Activated gamma-delta T cell treated with Interleukin-2 at 50 U/mL for 16 hours (primary cell): ENCODE measurements at regions not wholly inside any gene's neighbourhood (a gene's known extent, or its start where the extent isn't known, plus 50 kb on each side); places are given as distances from the start of the nearest gene placed in this dataset.
"Not testable (repeated sequence)": the region's sequence is repeated elsewhere in the genome, so short reads cannot be mapped to it uniquely, and the experiment has no call there.

Source experiments
- DNase-seq: peaks from one replicate; pipeline ENCODE4 v3.0.0-alpha.2; 2020

DNA sequence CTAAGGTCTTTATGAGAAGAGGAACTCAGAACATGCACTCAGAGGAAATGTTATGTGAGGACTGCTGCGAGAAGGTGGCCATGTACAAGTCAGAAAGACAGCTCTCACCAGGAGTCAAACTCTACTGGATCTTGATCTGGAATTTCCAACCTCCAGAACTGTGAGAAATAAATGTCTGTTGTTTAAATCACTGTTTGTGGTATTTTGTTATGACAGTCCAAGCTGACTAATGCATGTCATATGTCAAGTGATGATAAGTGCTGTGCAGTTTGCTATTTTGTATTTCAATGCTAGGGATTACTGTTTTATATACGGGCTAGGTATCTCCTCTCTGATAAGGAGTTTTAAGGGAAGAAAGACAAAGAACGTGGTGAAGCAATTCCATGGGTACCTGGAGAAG is 162.3 kb downstream of the CPEB2 start:
- no peak for DNase-seq

- no peak for DNase-seq
Measured at GRCh38 chr4:15167743-15168142, 165.5 kb downstream of the CPEB2 start.

- DNase-seq, result no peak
Measured at GRCh38 chr4:15168759-15169158, 166.5 kb downstream of the CPEB2 start.

GRCh38 chr4:15171725-15172124 is 169.4 kb downstream of the CPEB2 start:
- DNase-seq, result no peak

DNA sequence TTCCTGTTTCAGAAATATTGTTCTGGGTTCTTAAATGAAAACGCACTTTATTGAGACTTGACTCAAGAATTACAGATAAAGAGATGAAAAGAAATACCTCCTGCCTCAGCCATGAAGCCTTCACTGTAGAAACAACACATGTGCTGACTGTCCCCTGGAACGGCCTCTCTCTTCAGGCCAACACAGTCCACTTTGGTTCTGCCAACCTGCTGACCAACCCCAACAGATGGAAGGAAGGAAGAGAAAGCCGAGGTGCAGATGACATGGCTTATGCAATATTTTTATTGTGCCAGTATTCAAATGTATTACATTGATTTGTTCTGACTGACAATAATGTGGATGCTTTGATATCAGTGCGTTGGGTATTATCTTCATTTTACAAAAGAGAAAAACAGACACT is 171.0 kb downstream of the CPEB2 start:
- no peak for DNase-seq

DNA sequence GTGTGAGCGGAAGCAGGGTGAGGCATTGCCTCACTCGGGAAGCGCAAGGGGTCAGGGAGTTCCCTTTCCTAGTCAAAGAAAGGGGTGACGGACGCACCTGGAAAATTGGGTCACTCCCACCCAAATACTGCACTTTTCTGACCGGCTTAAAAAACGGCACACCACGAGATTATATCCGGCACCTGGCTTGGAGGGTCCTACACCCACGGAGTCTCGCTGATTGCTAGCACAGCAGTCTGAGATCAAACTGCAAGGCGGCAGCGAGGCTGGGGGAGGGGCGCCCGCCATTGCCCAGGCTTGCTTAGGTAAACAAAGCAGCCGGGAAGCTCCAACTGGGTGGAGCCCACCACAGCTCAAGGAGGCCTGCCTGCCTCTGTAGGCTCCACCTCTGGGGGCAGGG is 171.9 kb downstream of the CPEB2 start:
- not testable (repeated sequence) for DNase-seq

DNA sequence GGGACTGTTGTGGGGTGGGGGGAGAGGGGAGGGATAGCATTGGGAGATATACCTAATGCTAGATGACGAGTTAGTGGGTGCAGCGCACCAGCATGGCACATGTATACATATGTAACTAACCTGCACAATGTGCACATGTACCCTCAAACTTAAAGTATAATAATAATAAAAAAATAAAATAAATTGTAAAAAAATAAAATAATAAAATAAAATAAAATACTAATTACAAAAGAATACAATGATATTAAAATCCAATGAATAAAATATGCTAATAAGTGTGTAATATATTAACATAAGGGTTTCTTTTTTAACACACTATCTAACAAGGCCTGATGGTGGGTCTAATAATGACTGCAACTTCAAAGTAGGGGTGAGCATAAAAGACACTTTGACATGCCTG is 177.6 kb downstream of the CPEB2 start:
- DNase-seq, result not testable (repeated sequence)

DNA sequence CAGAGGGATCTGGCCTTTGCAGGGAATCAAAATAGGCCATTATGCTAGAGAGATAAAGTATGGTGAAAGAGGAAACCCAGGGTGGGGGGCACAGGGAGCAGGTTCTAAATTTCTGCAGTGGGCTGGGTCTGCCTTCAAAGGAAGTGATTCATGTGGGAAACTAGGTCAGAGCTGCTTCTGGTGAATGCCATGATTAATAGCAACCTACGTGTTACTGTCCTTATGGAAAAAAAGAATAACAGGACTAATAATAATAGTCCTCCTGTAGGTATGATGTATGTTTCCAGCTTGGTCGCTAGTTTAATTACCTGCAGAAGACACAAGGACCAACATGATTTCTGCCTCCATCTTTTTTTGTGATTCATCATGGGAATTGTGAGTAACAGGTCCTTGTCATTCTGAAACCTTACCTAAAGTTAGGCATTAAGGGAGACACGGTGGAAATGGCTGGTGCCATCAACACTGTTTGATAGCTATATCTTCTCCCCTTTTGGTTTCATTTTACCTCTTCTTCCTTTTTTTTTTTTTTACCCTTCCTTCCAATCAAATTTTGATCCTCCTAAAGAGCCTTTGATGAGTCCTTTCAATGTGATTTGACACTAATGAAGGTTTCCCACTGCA is 180.4 kb downstream of the CPEB2 start:
- DNase-seq, result no peak

DNA sequence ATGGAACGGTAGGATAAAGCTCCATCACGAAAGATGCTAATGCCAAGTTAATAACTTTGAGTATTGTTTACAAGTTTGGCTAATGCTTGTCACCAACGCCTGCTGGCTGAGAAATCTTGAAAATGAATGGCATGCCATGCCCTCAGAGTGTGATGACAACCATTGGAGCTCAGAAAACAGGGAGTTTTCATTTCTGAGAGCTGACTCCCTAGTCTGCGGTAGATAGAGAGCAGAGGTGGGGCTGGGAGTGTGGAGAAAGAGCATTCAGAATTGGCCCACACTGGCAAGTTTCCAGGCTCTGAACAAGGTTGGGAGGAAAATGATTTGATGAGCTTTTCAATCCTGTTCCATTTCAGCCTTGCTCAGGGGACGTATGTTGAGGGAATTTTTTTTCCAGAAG is 183.9 kb downstream of the CPEB2 start:
- no peak for DNase-seq

DNA sequence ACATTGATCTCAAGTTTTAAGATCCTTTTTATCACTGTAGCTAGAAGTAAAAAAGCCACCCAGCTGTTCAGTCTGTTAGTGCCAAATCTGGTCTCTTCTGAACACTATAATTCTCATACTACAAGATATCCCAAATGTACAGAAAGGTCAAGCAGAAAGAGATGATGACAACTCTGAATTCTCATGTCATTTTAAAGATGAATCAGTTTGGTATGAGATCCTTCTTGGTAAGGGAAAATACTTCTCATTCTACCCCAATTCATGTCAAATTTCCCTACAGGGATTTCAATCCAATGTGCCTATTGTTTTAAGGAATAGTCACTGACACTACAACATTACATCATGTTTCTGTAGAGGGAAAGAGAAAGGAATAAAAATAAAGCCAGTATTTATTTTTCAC is 184.5 kb downstream of the CPEB2 start:
- no peak for DNase-seq

DNA sequence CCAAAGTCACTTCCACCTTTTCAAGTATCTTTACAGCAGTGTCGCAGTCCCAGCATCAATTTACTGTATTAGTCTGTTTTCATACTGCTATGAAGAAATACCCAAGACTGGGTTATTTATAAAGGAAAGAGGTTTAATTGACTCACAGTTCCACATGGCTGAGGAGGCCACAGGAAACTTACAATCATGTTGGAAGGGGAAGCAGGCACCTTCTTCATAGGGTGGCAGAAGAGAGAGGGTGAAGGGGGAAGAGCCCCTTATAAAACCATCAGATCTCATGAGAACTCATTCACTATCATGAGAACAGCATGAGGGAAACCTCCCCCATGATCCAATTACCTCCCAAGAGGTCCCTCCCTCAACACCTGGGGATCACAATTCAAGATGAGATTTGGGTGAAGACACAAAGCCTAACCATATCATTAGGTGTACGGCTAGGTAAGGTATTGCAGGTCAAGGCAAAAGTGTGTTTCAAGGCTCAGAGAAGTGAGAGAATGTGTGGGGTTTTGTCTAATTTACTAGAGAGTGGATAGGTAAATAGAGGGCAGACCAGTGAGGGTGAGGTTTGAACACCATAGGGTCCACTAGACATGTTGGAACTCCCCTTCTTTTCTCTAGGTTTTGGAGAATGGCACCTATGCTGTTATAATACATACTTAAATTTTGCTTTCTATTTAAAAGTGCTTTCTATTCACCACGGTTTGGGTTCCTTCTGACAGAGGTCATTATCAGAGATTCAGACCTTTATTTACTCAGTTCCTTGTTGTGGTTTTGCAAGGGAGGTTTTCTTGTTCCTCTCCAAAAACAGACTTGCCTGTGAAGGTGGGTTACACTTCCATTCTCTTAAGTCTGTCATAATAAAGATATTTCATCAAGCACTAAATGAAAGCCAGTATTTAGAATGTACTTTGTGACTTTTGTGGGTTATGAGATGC is 186.6 kb downstream of the CPEB2 start:
- DNase-seq, result no peak

DNA sequence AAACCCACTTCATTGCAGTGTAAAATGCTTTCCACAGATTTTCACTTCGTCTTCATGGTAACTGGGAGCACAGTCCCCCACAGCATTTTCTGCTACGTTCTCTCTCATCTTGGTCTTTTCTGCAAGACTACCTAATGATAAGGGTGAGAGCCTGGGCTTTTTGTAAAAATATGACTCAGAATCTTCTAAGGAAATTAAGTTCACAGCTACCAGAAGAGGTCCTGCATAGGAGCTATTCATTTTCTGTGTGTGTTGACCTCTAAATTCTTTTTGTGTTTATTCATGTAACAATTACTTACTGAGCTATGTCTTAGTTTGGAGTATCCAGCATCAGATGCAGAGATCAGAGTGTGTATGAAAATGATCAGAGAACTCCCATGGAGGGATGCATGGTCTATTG is 192.2 kb downstream of the CPEB2 start:
- DNase-seq, result no peak

DNA sequence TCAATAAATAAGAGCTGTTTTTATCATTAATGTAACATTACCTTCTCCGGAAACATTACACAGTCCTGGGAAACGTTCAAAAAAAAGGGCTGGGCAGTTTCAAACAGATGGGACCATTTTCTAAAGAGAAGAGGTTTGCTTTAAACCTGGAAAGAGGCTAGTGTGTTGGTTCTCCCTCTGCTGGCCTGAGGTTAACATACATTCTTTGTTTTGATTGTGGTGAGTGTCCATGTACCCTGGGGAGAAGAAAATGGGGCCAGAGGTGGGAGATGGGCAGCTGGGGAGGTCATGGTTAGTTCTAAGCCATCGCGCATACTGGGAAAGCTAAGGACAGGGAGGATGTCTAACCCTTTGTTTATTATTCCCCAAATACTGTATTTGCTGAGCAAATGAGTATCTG is 194.7 kb downstream of the CPEB2 start:
- DNase-seq, result no peak

- no peak for DNase-seq
Measured at GRCh38 chr4:15198070-15198727, 195.9 kb downstream of the CPEB2 start.

- no peak for DNase-seq
Measured at GRCh38 chr4:15201782-15202181, 199.5 kb downstream of the CPEB2 start.

DNA sequence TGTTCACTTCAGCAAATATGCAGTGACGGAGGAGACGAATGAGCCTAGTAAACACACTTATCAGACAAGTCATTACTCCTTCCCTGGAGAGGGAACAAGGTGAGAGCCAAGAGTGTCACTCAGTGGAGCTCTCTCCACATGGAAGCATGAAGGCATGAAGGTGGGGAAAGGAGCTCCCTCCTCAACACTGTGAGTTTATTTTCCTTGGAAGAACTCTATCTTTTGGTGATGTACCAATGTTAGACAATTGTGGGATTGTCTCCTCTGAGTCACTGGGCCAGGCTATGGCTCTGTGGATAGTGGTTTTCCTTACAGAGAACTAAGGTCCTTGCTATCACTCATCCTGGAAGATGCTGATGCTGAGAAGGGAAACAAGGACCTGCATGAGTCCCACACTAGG is 200.2 kb downstream of the CPEB2 start:
- no peak for DNase-seq

GRCh38 chr4:15206526-15206925 is 204.2 kb downstream of the CPEB2 start:
- DNase-seq, result not testable (repeated sequence)

DNA sequence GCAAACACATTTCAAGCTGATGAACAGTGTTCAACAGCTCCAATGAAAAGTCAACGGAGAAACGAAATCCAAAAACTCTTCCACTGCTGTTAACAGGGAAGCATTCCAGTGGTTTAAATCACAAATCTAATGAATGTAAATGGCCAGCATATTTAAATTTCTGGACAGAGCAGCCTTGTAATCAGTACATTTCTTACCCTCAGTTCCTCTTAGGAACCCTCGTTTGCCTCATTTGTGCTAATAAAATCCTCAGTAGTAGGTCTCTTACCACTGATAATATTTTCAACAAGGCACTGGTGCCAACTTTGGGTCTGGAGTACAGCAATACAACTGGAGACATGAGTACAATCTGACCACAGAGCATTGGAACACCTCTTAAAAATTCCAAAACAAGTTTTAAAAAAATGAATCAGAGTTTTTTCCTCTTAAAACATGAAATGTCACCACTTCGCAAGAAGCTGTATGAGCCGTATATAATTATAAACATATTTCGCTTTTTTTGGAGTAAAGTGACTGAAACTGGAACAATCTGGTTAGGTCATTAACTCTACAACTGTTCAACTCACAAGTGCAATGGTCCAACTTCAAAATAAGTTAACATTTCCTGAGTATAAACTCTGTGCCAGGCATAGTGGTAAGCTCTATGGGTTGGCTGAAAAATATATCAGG is 211.2 kb downstream of the CPEB2 start:
- no peak for DNase-seq

DNA sequence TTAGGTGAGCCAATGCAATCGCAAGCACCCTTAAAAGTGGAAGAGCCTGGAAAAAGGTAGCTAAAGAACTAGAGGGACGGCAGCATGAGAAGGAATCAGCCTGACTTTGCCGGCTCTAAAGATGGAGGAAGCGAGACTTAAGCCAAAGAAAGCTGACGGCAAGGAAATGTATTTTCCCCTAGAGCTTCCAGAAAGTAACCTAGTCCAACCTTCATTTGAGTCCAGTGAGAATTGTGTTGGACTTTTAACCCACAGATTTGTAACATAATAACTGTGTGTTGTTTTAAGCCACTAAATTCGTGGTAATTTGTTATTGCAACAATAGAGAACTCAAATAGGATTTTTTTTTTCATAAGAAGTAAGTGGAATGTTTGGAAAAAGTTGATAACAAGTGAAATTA is 212.7 kb upstream of the C1QTNF7 start:
- DNase-seq, result no peak

- no peak for DNase-seq
Measured at GRCh38 chr4:15226203-15226602, 201.6 kb upstream of the C1QTNF7 start.

DNA sequence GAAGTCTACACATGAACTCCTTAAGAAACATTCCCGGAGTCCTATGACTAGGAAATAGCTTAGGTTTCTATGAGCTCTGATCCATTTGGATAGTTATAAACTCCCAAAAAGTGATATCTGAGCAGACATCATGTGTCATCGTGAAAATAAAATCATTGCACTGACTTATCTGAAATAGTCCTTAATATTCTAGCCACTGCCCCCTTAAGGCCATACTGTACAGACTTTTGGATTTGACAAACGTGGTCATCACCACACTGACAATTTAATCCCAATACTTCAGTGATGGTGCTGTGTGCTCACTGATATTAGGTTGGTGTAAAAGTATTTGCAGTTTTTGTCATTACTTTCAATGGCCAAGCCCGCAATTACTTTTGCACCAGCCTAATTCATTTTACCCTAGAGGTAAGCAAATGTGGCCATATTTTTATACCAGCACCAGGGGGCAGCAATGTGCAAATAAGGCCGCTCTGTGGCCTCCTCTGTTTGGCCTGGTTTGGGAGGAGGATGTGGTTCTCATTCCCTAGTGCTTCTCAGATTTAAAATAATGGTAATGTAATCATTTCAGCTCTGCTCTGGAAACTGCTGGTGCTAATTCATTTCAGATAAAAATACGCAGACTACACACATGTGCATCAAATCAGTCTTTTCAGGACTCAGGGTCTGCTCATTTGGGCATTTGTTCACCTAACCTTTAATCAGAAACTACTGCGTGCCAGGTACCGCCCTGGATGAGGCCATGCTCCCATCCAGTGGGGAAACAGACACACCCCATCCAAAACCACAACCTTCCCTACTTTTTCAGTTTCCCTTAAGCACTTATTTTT is 196.4 kb upstream of the C1QTNF7 start:
- peak; percentile 71 for DNase-seq
